ENCODE measurements at regions not wholly inside any gene's neighbourhood (a gene's known extent, or its start where the extent isn't known, plus 50 kb on each side); places are given as distances from the start of the nearest gene placed in this dataset.

GRCh38 chr6:119612176-119612891, 262.8 kb upstream of the MAN1A1 start:
- no peaks in the 10 kb centered on the region for H3K79me2 ChIP-seq (ENCODE audit: control insufficient read depth, insufficient read depth, low read length)
- no peaks in the 10 kb centered on the region for H3K27me3 ChIP-seq (ENCODE audit: control insufficient read depth in 2 of 2, insufficient read depth in 2 of 2, low read length in 2 of 2)
- H3K9me1 ChIP-seq (ENCODE audit: control insufficient read depth, insufficient read depth, low read length) = no peaks in the 10 kb centered on the region
- TF ChIP-seq GATA2 (CRISPR knock-in tag; IDR thresholded peaks at IDR 0.05) (no peak), CXXC5 (CRISPR knock-in tag; IDR thresholded peaks at IDR 0.05) (no peak), CTCF (IDR thresholded peaks at IDR 0.05 in 2 of 3, conservative IDR thresholded peaks at IDR 0.05 in 1 of 3; ENCODE audit: insufficient read depth in 2 of 3, low read depth in 1 of 3, low read length in 3 of 3) (peak in 1 of 3 experiments; percentile 26; a peak in 2 of 6 replicates), CEBPG (CRISPR knock-in tag; IDR thresholded peaks at IDR 0.05) (no peak), CEBPG (tag; conservative IDR thresholded peaks at IDR 0.05 in 1 of 2, IDR thresholded peaks at IDR 0.05 in 1 of 2) (peak in 1 of 2 experiments; percentile 31; a peak in 1 of 4 replicates), RAD21 (CRISPR knock-in tag; conservative IDR thresholded peaks at IDR 0.05 in 1 of 2, IDR thresholded peaks at IDR 0.05 in 1 of 2) (peak in 1 of 2 experiments; percentile 28; a peak in 1 of 4 replicates), ZNF232 (CRISPR knock-in tag; IDR thresholded peaks at IDR 0.05) (no peak), CEBPB (tag; IDR thresholded peaks at IDR 0.05) (0 out of 2 replicates have a peak, but pooled peaks have one; percentile 36), TRIM24 (IDR thresholded peaks at IDR 0.05) (no peak)
- TF ChIP-seq, protein P1, sequence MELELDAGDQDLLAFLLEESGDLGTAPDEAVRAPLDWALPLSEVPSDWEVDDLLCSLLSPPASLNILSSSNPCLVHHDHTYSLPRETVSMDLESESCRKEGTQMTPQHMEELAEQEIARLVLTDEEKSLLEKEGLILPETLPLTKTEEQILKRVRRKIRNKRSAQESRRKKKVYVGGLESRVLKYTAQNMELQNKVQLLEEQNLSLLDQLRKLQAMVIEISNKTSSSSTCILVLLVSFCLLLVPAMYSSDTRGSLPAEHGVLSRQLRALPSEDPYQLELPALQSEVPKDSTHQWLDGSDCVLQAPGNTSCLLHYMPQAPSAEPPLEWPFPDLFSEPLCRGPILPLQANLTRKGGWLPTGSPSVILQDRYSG (tag; conservative IDR thresholded peaks at IDR 0.05; ENCODE audit: low read depth) = no peak
- TF ChIP-seq, protein P2, sequence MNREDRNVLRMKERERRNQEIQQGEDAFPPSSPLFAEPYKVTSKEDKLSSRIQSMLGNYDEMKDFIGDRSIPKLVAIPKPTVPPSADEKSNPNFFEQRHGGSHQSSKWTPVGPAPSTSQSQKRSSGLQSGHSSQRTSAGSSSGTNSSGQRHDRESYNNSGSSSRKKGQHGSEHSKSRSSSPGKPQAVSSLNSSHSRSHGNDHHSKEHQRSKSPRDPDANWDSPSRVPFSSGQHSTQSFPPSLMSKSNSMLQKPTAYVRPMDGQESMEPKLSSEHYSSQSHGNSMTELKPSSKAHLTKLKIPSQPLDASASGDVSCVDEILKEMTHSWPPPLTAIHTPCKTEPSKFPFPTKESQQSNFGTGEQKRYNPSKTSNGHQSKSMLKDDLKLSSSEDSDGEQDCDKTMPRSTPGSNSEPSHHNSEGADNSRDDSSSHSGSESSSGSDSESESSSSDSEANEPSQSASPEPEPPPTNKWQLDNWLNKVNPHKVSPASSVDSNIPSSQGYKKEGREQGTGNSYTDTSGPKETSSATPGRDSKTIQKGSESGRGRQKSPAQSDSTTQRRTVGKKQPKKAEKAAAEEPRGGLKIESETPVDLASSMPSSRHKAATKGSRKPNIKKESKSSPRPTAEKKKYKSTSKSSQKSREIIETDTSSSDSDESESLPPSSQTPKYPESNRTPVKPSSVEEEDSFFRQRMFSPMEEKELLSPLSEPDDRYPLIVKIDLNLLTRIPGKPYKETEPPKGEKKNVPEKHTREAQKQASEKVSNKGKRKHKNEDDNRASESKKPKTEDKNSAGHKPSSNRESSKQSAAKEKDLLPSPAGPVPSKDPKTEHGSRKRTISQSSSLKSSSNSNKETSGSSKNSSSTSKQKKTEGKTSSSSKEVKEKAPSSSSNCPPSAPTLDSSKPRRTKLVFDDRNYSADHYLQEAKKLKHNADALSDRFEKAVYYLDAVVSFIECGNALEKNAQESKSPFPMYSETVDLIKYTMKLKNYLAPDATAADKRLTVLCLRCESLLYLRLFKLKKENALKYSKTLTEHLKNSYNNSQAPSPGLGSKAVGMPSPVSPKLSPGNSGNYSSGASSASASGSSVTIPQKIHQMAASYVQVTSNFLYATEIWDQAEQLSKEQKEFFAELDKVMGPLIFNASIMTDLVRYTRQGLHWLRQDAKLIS (CRISPR knock-in tag; IDR thresholded peaks at IDR 0.05) = no peak
- in situ Hi-C loops (cut with MboI) (no loop called here), intact Hi-C loops (cut with micrococcal nuclease) (no loop called here)
- H3K36me3 ChIP-seq (ENCODE audit: control insufficient read depth, insufficient read depth, low read length) = no peaks in the 10 kb centered on the region
- H3K4me1 ChIP-seq (replicated peaks in 1 of 2; ENCODE audit: control insufficient read depth in 2 of 2, insufficient read depth in 2 of 2, low read length in 2 of 2) = no peaks in the 10 kb centered on the region; a peak in 1 of 5 replicates
- peak overlapping the region; percentile 54 for H2AFZ ChIP-seq (ENCODE audit: low read depth, low read length)
- H3K4me2 ChIP-seq (ENCODE audit: insufficient read depth, low read length) = no peak overlapping the region
- H3K27ac ChIP-seq (ENCODE audit: extremely low read depth, low read depth, low read length) = no peak overlapping the region
- no TSS peak for BruUV-seq (replicated peaks)
- peak; percentile 85 for ATAC-seq
- H3K9ac ChIP-seq (ENCODE audit: insufficient read depth in 1 of 2, low read depth in 2 of 2, low read length in 2 of 2) = no peak overlapping the region
- H3K4me3 ChIP-seq = no peak overlapping the region
- POLR2A ChIA-PET = interaction anchor here (1.0 kb wide), 1 partner anchor 16 kb away, joined by 3 read pairs; no protein-coding TSS in a partner anchor
- no peak for DNase-seq (ENCODE audit: extremely low read depth in 1 of 4, low spot score in 3 of 4)
- WGBS (ENCODE audit: insufficient coverage, low coverage, missing lambda C conversion rate) = 41% methylated on average over 3 of the region's 3 CpGs
- no peak for FAIRE-seq
- H4K20me1 ChIP-seq (replicated peaks; ENCODE audit: control insufficient read depth, insufficient read depth, low read length) = no peaks in the 10 kb centered on the region
- H3K9me3 ChIP-seq (replicated peaks; ENCODE audit: control insufficient read depth, insufficient read depth, low read depth, low read length) = no peaks in the 10 kb centered on the region
- CTCF ChIA-PET (ENCODE audit: low intra/inter-chr PET ratio) = no interaction called here
